ENCODE measurements at regions not wholly inside any gene's neighbourhood (a gene's known extent, or its start where the extent isn't known, plus 50 kb on each side); places are given as distances from the start of the nearest gene placed in this dataset.
"Not testable (repeated sequence)": the region's sequence is repeated elsewhere in the genome, so short reads cannot be mapped to it uniquely, and the experiment has no call there.

GRCh38 chr6:86028776-86029175 lies 386.1 kb upstream of the SYNCRIP start:
- no peak for DNase-seq

DNA sequence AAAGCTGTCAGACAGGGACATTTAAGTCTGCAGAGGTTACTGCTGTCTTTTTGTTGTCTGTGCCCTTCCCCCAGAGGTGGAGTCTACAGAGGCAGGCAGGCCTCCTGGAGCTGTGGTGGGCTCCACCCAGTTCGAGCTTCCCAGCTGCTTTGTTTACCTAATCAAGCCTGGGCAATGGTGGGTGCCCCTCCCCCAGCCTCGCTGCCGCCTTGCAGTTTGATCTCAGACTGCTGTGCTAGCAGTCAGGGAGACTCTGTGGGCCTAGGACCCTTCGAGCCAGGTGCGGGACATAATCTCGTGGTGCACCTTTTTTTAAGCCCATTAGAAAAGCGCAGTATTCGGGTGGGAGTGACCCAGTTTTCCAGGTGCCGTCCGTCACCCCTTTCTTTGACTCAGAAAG lies 384.2 kb upstream of the SYNCRIP start:
- DNase-seq, result not testable (repeated sequence)

GRCh38 chr6:86017236-86017635 lies 374.6 kb upstream of the SYNCRIP start:
- DNase-seq, result no peak

- no peak for DNase-seq
These were observed 373.9 kb upstream of the SYNCRIP start for GRCh38 chr6:86016567-86016966.

DNA sequence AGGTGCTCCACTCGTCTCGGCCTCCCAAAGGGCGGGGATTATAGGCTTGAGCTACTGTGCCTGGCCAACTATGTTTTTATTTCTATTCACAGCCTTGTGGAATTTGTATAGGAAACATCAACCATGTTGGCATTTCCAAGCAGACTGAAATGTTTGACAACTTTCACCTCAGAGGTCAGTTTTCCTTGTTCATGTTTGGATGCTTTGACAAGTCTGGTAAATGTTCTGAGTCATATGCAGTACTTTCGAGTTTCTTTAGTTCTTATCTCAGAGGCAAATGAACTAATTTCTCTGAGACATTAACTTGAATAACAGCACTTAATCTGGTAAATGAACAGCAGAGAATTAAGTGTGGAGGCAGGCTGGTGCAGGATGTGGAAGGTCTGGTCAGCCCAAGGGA lies 373.4 kb upstream of the SYNCRIP start:
- no peak for DNase-seq

- DNase-seq, result not testable (repeated sequence)
These were observed 370.3 kb upstream of the SYNCRIP start for GRCh38 chr6:86012991-86013390.

DNA sequence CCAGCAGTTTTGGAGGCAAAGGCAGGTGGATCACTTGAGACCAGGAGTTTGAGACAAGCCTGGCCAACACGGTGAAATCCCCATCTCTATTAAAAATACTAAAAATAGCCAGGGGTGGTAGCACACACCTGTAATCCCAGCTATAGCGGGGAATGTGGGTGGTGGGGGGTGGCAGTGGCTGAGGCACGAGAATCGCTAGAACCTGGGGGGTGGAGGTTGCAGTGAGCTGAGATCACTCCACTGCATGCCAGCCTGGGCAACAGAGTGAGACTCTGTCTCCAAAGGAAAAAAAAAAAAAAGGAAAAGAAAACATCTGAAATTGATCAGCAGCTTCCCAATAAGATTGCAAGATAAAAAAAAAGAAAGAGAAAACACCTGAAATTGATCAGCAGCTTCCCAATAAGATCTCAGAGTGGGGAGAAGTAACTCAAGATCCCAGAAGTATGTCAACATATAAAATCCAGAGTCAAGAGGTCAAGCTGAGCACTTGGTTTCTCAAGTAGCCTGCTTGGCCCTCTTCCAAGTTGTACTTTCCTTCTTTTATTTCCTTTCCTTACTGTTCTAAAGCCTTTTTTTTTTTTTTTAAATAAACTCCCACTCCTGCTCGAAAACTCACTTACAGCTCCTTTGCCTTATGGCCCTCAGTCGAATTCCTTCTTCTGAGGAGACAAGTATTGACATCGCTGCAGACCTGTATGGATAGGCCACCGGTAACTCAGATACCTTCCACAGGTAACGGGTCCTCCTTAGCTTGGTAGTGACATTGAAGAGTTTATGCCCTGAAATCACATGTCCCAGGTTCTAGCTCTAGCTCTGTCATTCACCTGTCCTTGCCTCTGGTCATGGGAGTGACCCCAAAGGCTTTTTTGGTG lies 368.5 kb upstream of the SYNCRIP start:
- no peak for DNase-seq

- no peak for DNase-seq
These were observed 354.5 kb upstream of the SYNCRIP start for GRCh38 chr6:85997206-85997605.

DNA sequence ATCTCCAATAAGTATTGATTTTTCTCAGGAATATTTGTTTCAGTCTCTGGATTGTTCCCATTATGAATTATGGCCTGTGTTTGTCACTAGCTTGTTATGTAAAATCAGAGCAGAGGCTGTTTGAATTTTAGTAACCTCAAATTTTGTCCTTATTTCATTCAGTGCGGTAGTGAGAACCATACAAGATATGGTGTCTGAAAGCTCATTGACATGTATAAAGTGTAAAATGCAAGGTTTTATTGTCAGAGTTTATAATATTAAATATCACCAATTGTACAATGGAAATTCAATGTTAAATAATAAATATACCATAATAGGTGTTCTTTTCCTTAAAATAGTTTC lies 353.3 kb upstream of the SYNCRIP start:
- no peak for DNase-seq

GRCh38 chr6:85995339-85996033 lies 352.8 kb upstream of the SYNCRIP start:
- DNase-seq, result no peak

DNA sequence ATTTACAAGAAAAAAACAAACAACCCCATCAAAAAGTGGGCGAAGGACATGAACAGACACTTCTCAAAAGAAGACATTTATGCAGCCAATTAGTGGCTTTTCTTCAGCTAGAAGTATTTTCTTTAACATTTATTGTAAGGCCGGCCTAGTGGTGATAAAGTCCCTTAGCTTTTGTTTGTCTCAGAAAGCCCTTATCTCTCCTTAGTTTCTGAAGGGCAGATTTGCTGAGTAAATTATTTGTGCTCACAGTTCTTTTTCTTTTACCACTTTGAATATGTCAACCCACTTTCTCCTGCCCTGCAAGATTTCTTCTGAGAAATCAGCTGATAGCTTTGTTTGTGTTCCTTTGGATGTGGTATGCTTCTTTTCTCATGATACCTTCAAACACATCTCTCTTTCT lies 344.0 kb upstream of the SYNCRIP start:
- no peak for DNase-seq

GRCh38 chr6:85983032-85983659 lies 340.5 kb upstream of the SYNCRIP start:
- DNase-seq, result no peak

GRCh38 chr6:85977661-85978060 lies 335.0 kb upstream of the SYNCRIP start:
- no peak for DNase-seq

- DNase-seq, result no peak
These were observed 333.3 kb upstream of the SYNCRIP start for GRCh38 chr6:85975957-85976356.

DNA sequence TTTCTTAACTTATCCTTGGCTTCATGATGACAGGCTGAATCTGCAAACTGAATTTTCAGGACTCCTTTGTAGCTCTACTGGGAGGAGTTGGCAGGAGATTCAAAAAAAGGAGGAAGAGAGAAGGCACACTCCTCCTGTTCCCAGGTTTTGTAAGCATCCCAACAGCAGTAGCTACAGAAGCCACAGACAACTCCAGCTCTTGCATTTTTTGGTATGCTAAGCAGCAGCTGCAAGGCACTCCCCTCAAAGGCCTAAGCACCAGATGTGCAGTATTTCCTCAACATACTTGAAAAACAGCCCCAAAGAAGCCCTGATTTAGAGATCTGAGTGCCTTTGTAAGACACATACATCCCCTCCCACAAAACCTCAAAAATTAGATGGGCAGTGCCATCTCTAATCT lies 328.6 kb upstream of the SYNCRIP start:
- DNase-seq, result no peak

DNA sequence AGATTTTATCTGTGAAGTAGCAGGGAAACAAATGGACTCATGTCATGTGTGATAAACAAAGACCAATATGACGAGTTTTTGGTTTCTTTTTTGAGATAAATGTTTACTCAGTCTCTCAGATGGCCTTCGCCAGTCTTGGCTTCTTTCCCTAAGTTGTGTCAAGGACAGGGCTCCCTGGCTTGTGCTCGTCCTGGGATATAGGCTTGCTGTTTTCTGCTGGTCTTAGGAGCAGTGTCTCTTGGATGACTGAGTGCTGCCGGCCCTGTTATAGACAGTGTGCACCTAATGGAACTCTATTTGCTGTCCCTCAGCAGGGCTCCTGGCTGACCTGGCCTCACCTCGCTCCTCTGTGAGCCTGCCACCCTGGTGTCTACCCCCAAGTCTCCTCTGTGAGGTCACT lies 324.1 kb upstream of the SYNCRIP start:
- DNase-seq, result no peak

- DNase-seq, result no peak
These were observed 319.1 kb upstream of the SYNCRIP start for GRCh38 chr6:85961746-85962145.

DNA sequence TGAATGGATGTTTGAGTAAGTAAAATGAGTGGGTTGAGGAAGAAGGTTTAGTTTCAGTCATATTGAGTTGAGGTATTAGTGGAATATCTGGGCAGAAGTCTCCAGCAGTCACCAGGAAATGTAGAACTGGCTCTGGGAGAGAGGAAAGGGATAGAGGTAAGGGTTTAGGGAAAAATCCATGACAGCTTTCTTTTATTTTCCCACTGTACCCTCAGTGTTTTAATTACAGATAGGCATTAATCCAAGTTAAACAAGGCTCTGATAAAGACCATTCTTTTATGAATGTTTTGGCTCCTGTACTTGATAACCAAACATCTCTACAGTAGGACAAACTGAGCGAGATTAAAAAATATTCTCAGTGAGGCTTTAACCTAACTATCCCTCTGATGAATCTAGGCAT lies 318.4 kb upstream of the SYNCRIP start:
- no peak for DNase-seq

- no peak for DNase-seq
These were observed 305.8 kb upstream of the SYNCRIP start for GRCh38 chr6:85948481-85948880.

DNA sequence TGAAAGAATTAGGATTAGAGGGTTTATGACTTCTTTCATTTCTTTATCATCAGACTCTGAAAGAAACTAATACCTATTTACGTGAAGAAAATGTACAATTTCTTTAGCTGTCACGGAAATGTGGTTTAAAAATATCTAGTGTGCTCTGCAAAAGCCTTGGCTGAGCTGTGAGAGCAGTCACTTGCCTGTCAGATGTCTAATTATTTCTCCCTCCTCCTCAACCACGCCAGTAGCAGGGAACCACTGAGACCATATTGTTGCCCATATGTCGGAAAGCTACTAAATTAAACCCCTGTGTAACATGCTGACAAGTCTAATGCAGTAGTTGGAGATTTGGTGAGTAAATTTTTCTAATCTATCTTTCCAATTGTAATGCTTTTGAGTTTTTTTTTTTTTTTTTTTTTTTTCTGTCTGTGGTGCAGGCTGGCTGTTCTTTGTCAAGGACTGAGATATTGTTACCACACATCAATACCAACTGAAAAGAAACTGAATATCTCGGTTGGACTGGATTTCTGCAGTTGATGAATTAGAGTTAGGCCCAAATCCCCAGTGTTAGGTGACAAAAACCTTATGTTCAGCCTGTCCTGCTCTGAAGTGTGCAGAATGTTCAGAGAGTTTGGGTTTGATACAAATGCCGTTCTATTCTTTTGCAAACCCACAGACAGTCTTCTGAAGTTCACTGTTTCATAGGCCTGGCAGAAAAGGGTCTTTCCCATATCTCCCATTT lies 302.9 kb upstream of the SYNCRIP start:
- no peak for DNase-seq

DNA sequence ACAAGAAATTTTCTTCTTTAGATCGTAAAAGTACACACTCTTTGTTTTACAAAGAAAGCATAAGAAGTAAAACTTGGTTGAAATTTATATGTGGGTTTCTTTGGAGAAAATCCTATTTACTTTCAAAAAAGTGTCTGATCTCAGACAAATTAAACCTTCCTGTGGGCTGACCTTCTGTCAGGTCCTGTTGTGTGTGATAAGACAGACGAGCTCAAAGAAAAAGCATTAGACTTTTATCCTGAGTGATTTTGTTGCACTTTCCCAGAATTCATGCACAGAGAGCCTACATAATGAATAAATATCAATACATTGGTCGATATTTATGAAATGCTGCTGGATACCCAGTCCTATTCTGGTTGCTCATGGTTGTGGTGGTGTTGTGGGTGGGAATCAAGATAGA lies 302.1 kb upstream of the SYNCRIP start:
- no peak for DNase-seq

GRCh38 chr6:85942844-85943243 lies 300.2 kb upstream of the SYNCRIP start:
- no peak for DNase-seq

GRCh38 chr6:85936916-85937315 lies 294.2 kb upstream of the SYNCRIP start:
- no peak for DNase-seq

Measured in NCI-H2107 (cell line).